ENCODE measurements at regions not wholly inside any gene's neighbourhood (a gene's known extent, or its start where the extent isn't known, plus 50 kb on each side); places are given as distances from the start of the nearest gene placed in this dataset.

DNA sequence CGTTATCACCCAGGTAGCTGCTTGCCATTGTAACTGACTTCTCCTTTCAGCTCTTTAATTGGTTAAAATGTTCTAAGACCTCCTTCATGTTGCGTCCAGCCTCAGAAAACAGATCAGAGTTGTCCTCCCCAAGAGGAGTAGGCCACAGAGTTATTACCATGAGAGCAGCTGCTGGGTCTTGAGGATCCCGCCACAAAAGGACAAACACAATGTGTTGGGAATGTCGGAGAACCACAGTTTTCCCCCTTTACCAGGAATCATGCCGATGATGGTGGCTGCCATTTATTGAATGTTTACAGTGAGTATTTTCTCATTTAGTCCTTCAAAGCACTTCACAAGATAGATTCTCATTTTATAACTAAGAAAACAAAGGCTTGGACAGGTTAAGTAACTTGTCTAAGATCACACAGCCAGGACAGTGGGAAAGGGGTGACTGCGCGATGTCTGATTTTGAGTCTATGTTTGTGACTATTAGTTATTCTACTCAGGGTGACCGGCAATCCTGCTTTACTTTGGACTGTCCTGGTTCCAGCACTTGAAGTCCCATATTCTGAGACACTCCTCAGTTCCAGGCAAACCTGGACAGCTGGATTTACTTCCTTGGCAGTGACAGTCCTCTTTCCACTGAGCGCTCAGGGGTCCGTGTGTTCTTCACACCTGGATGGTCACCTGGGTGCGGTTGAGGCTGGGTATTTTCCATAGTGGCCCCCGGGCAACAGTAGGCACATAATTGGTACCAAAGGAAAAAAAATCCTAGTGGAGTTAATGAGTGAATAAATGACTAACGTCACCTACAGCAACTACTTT lies 93.6 kb downstream of the LIPG start:
- TF ChIP-seq, protein P1, sequence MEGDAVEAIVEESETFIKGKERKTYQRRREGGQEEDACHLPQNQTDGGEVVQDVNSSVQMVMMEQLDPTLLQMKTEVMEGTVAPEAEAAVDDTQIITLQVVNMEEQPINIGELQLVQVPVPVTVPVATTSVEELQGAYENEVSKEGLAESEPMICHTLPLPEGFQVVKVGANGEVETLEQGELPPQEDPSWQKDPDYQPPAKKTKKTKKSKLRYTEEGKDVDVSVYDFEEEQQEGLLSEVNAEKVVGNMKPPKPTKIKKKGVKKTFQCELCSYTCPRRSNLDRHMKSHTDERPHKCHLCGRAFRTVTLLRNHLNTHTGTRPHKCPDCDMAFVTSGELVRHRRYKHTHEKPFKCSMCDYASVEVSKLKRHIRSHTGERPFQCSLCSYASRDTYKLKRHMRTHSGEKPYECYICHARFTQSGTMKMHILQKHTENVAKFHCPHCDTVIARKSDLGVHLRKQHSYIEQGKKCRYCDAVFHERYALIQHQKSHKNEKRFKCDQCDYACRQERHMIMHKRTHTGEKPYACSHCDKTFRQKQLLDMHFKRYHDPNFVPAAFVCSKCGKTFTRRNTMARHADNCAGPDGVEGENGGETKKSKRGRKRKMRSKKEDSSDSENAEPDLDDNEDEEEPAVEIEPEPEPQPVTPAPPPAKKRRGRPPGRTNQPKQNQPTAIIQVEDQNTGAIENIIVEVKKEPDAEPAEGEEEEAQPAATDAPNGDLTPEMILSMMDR (IDR thresholded peaks at IDR 0.05): no peak
- no peak for TF ChIP-seq POLR2A (IDR thresholded peaks at IDR 0.05)
